Stimulated activated effector memory CD8-positive, alpha-beta T cell treated with anti-CD3 and anti-CD28 coated beads, Interleukin-12 subunit alpha, Interleukin-12 subunit beta, amount 100 ng/mL, for 72 hours (primary cell): ENCODE measurements at regions not wholly inside any gene's neighbourhood (a gene's known extent, or its start where the extent isn't known, plus 50 kb on each side); places are given as distances from the start of the nearest gene placed in this dataset.

Experiments
- ATAC-seq: fragments of 150-1000 bp; cut with Tn5 transposase; 2 replicates; pipeline ENCODE4 v1.10.0; 2021
- DNase-seq, 2 donors: peaks; one replicate each; pipeline ENCODE4 v3.0.0; 2021 to 2022; ENCODE audit warnings: low spot score in 2 of 2
- H3K27ac Mint-ChIP-seq: one replicate; pipeline ENCODE4 v1.8.0; 2022; ENCODE audit warnings: mild to moderate bottlenecking, mixed read lengths
- H3K36me3 Mint-ChIP-seq: one replicate; pipeline ENCODE4 v1.8.0; 2022; ENCODE audit warnings: mild to moderate bottlenecking, mixed read lengths
- H3K4me1 Mint-ChIP-seq: one replicate; pipeline ENCODE4 v1.8.0; 2022; ENCODE audit warnings: mixed read lengths
- H3K4me3 Mint-ChIP-seq: one replicate; pipeline ENCODE4 v1.8.0; 2022; ENCODE audit warnings: mild to moderate bottlenecking, mixed read lengths
- H3K9me3 Mint-ChIP-seq: one replicate; pipeline ENCODE4 v1.8.0; 2022; ENCODE audit warnings: mixed read lengths

DNA sequence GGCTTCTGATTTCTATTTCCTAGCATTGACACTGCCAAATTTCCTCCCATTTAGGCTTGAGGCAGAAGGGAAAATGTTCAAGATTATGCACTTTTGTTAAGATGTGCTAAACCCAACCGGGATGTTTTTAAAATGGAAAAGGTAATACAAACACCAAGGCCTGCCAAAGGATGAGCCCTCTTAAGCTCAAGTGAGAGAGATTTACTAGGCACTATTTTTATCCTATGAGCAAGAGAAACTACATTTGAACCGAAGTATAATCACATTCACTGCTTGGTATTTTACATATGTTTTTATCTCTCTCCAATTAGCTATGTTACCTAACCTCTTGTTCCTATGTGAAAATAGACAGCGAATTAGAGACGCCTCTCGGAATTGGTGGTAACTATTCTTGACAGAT lies 295.8 kb downstream of the GABRB3 start:
- Mint-ChIP-seq H3K4me3 (no peak overlapping the region), H3K27ac (no peak overlapping the region), H3K9me3 (peaks cover 14% of the 10 kb centered on the region), H3K36me3 (no peaks in the 10 kb centered on the region), H3K4me1 (no peaks in the 10 kb centered on the region)
- DNase-seq (no peak), ATAC-seq (no peak)

GRCh38 chr15:26475554-26475953 lies 297.3 kb downstream of the GABRB3 start:
- Mint-ChIP-seq H3K4me1 (no peaks in the 10 kb centered on the region), H3K9me3 (peaks cover 15% of the 10 kb centered on the region), H3K27ac (no peak overlapping the region), H3K36me3 (no peaks in the 10 kb centered on the region), H3K4me3 (no peak overlapping the region)
- no peak for ATAC-seq
- no peak for DNase-seq

DNA sequence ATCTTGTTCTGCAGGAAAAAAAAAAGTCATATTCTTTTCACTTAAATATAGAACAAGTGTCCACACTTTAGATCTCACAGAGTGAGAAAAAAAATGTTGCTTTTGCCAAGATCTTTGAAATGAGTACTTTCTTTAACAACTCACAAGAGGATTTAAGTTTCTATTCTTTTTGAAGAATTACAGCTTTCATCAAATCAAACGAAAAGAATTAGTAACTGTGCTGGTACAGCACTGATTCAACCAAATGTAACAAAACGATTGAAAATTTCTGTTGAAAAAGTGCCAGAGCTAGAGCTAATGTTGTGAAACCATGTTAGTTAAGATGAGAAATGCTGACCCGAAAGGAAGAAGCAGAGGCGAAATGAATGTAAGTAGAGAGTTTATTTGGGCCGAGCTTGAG lies 300.2 kb downstream of the GABRB3 start:
- H3K36me3 Mint-ChIP-seq, result no peaks in the 10 kb centered on the region
- H3K4me3 Mint-ChIP-seq, result no peak overlapping the region
- H3K27ac Mint-ChIP-seq, result no peak overlapping the region
- ATAC-seq, result no peak
- H3K4me1 Mint-ChIP-seq, result no peaks in the 10 kb centered on the region
- H3K9me3 Mint-ChIP-seq, result peaks cover 21% of the 10 kb centered on the region
- no peak for DNase-seq

DNA sequence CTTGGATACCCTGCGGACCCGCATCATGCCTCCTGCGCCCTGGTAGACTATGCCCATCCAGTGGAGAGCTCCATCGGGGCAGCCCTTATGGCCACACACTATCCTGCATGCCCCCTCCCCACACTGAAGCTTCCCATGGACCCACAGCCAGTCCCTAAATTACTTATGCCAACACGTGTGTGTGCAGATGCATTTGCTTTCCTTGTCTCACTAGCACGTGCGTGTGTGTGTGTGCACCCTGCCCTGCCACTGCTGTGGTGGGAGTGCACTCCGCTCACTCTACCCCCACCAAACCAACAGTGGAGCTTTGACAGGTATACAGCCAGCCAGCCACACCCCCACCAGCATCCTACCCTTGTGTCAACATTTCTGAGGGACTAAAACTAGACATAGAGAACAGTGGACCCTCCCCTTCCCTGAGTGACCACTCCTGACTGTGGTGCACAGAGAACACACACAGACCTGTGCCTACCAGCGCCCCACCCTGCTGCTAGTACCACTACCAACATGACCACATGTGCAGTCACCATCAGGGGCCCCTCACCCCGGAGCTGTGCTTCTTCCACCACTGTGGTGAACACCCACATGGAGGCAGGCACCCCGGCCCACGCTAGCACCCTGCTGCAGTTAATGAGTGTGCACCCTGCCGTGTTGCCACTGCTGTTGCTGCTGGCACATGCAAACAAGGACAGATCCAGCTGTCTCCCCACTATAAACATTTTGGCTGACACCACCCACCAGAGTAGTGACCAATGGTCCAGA lies 310.8 kb downstream of the GABRB3 start:
- H3K9me3 Mint-ChIP-seq, result peaks cover 15% of the 10 kb centered on the region
- ATAC-seq (peak; percentile 19), DNase-seq (no peak)
- H3K36me3 Mint-ChIP-seq, result no peaks in the 10 kb centered on the region
- no peak overlapping the region for H3K27ac Mint-ChIP-seq
- no peak overlapping the region for H3K4me3 Mint-ChIP-seq
- no peaks in the 10 kb centered on the region for H3K4me1 Mint-ChIP-seq

GRCh38 chr15:26460165-26460564 lies 312.7 kb downstream of the GABRB3 start:
- H3K27ac Mint-ChIP-seq, result no peak overlapping the region
- H3K4me3 Mint-ChIP-seq, result no peak overlapping the region
- no peak for ATAC-seq
- peaks cover 15% of the 10 kb centered on the region for H3K9me3 Mint-ChIP-seq
- H3K4me1 Mint-ChIP-seq, result no peaks in the 10 kb centered on the region
- no peaks in the 10 kb centered on the region for H3K36me3 Mint-ChIP-seq
- DNase-seq, result no peak

- H3K9me3 Mint-ChIP-seq, result peaks cover 32% of the 10 kb centered on the region
- no peak for ATAC-seq
- no peaks in the 10 kb centered on the region for H3K36me3 Mint-ChIP-seq
- no peaks in the 10 kb centered on the region for H3K4me1 Mint-ChIP-seq
- no peak for DNase-seq
- H3K4me3 Mint-ChIP-seq, result no peak overlapping the region
- H3K27ac Mint-ChIP-seq, result no peak overlapping the region
These were observed 317.0 kb downstream of the GABRB3 start for GRCh38 chr15:26455828-26456227.

GRCh38 chr15:26453914-26454313 lies 319.0 kb downstream of the GABRB3 start:
- Mint-ChIP-seq H3K27ac (no peak overlapping the region), H3K36me3 (no peaks in the 10 kb centered on the region), H3K4me1 (no peaks in the 10 kb centered on the region), H3K4me3 (no peak overlapping the region), H3K9me3 (peaks cover 34% of the 10 kb centered on the region)
- no peak for ATAC-seq
- DNase-seq, result no peak

DNA sequence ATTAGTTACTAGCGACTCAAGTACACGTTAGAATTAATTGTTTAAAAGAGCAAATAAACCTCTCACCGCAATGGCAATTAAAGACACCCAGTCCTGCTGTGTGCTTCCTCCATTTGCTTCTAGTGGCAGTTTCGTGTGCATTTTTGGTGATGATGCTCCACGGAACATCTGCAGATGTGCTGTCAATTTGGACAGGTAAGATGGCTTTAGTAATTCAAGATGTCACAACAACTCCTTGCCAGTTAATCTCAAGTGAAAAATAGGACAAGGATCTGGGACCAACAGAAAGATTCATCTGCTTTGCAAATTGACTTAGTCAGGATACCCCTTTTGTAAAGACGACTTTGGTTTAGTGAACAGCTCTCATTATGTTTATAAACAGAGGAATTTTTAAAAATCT lies 320.9 kb downstream of the GABRB3 start:
- DNase-seq (no peak), ATAC-seq (no peak)
- Mint-ChIP-seq H3K9me3 (peaks cover 26% of the 10 kb centered on the region), H3K4me3 (no peak overlapping the region), H3K27ac (no peak overlapping the region), H3K4me1 (no peaks in the 10 kb centered on the region), H3K36me3 (no peaks in the 10 kb centered on the region)

- H3K36me3 Mint-ChIP-seq, result no peaks in the 10 kb centered on the region
- no peak overlapping the region for H3K27ac Mint-ChIP-seq
- H3K4me1 Mint-ChIP-seq, result no peaks in the 10 kb centered on the region
- peaks cover 19% of the 10 kb centered on the region for H3K9me3 Mint-ChIP-seq
- no peak overlapping the region for H3K4me3 Mint-ChIP-seq
- DNase-seq, result no peak
- ATAC-seq, result no peak
These were observed 323.6 kb downstream of the GABRB3 start for GRCh38 chr15:26449291-26449690.

DNA sequence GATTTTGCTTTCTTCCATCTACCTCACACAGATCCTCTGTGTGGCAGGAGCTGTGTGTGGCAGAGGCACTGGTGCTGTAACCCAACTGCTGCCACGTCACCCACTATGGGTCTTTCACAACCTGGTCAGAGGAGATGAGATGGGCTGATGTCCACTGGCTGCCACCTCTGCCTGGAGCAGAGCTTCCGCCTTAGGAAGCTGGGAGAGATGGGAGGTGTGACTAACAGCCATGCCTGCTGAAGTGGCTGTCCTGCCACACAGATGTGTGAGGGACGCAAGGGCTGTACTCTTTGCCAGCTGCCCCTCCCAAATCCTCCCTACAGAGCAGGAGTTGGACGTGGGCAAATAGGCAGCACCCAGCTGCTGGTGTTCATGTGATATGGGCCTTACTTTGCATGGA lies 329.5 kb downstream of the GABRB3 start:
- Mint-ChIP-seq H3K36me3 (no peaks in the 10 kb centered on the region), H3K4me1 (no peaks in the 10 kb centered on the region), H3K9me3 (peaks cover 8% of the 10 kb centered on the region), H3K27ac (no peak overlapping the region), H3K4me3 (no peak overlapping the region)
- no peak for DNase-seq
- ATAC-seq, result no peak

DNA sequence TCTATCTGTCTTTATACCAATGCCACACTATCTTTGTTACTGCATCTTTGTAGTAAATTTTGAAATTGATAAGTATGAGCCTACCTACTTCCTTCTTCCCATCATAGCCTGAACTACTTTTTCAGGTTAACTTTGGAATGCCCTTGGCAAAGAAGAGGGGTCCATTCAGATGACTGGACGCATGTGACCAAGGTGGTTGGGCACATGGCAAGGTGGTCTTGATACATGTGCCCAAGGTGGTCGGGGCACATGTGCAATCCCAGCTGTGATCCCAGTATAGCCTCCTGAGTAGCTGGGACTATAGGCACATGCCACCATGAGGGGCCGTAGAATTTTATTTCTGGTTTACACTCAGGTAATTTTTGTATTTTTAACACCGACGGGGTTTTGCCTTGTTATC lies 330.2 kb downstream of the GABRB3 start:
- Mint-ChIP-seq H3K4me3 (no peak overlapping the region), H3K4me1 (no peaks in the 10 kb centered on the region), H3K36me3 (no peaks in the 10 kb centered on the region), H3K9me3 (peaks cover 8% of the 10 kb centered on the region), H3K27ac (no peak overlapping the region)
- no peak for ATAC-seq
- no peak for DNase-seq

- H3K4me1 Mint-ChIP-seq, result no peaks in the 10 kb centered on the region
- H3K4me3 Mint-ChIP-seq, result no peak overlapping the region
- no peaks in the 10 kb centered on the region for H3K36me3 Mint-ChIP-seq
- H3K9me3 Mint-ChIP-seq, result peaks cover 10% of the 10 kb centered on the region
- DNase-seq, result no peak
- no peak for ATAC-seq
- no peak overlapping the region for H3K27ac Mint-ChIP-seq
These were observed 333.2 kb downstream of the GABRB3 start for GRCh38 chr15:26439681-26440080.

DNA sequence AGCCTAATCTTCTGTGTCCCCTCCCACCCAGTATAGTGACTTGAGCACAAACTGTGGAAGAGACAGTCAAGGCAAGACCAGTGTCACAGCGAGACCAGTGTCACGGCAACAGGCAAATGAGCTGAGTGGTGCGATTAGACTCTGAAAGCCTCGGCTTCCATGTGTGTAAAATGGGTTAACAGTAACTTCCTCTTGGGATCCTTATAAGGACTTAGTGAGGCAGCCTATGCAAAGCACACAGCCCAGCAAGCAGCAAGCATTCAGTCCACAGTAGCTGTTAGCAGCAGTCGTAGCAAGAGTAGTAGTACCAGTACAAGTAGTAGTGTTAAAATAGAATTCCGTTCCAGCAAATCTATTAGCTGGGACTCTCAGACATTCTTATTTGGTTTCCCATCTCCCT lies 334.1 kb downstream of the GABRB3 start:
- peaks cover 15% of the 10 kb centered on the region for H3K9me3 Mint-ChIP-seq
- H3K4me1 Mint-ChIP-seq, result no peaks in the 10 kb centered on the region
- H3K4me3 Mint-ChIP-seq, result no peak overlapping the region
- H3K27ac Mint-ChIP-seq, result no peak overlapping the region
- ATAC-seq (no peak), DNase-seq (no peak)
- no peaks in the 10 kb centered on the region for H3K36me3 Mint-ChIP-seq

- no peaks in the 10 kb centered on the region for H3K4me1 Mint-ChIP-seq
- ATAC-seq, result no peak
- H3K36me3 Mint-ChIP-seq, result no peaks in the 10 kb centered on the region
- no peak overlapping the region for H3K4me3 Mint-ChIP-seq
- no peak overlapping the region for H3K27ac Mint-ChIP-seq
- H3K9me3 Mint-ChIP-seq, result peaks cover 15% of the 10 kb centered on the region
- DNase-seq, result no peak
These were observed 334.6 kb downstream of the GABRB3 start for GRCh38 chr15:26438316-26438715.

- Mint-ChIP-seq H3K36me3 (no peaks in the 10 kb centered on the region), H3K4me1 (no peaks in the 10 kb centered on the region), H3K9me3 (peaks cover 14% of the 10 kb centered on the region), H3K4me3 (no peak overlapping the region), H3K27ac (no peak overlapping the region)
- no peak for DNase-seq
- ATAC-seq, result no peak
These were observed 339.0 kb downstream of the GABRB3 start for GRCh38 chr15:26433818-26434217.

GRCh38 chr15:26433060-26433459 lies 339.8 kb downstream of the GABRB3 start:
- Mint-ChIP-seq H3K9me3 (peaks cover 14% of the 10 kb centered on the region), H3K4me1 (no peaks in the 10 kb centered on the region), H3K27ac (no peak overlapping the region), H3K4me3 (no peak overlapping the region), H3K36me3 (no peaks in the 10 kb centered on the region)
- no peak for ATAC-seq
- DNase-seq, result no peak

DNA sequence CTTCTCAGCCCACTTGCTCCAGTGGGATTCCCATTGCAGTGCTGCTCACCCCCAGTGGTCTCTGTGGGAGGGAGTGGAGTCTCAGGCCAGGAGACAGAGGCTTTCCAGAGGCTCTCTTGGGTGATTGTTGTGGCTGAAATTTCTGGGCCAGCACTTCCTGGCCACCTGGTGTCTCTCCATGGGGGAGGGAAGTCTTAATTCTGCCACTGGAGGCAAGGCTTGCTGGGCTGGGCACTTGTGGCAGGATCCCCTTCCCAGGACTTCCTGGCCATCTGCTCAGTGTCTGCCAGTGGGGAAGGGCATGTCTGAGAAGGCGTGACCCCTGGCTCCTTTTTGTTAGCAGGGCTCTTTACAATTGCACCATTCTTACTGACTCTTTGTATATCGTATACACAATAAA lies 351.8 kb downstream of the GABRB3 start:
- H3K27ac Mint-ChIP-seq, result no peak overlapping the region
- no peaks in the 10 kb centered on the region for H3K4me1 Mint-ChIP-seq
- H3K4me3 Mint-ChIP-seq, result no peak overlapping the region
- H3K9me3 Mint-ChIP-seq, result peaks cover 17% of the 10 kb centered on the region
- H3K36me3 Mint-ChIP-seq, result no peaks in the 10 kb centered on the region
- DNase-seq (no peak), ATAC-seq (no peak)
